Panc1 (cell line): ENCODE measurements at regions not wholly inside any gene's neighbourhood (a gene's known extent, or its start where the extent isn't known, plus 50 kb on each side); places are given as distances from the start of the nearest gene placed in this dataset.

Experiments used
- ATAC-seq: fragments of 200-7000 bp; cut with Tn5 transposase; 2 replicates; pipeline ENCODE4 v1.9.1; 2020; ENCODE audit warnings: mild to moderate bottlenecking, moderate library complexity
- BruUV-seq: library from RNA; stranded (reverse); fragments of 400-500 nt; replicated peaks from 2 replicates; lab custom pipeline; 2021; lab: Mats Ljungman, UMichigan
- CTCF ChIA-PET: fragments of 300-600 bp; sonication (Branson Sonifier 250); formaldehyde crosslinking; loops from one replicate; lab custom pipeline; 2022; ENCODE audit warnings: antibody characterized with exemption; lab: Charles Lee
- POLR2A ChIA-PET: fragments of 300-600 bp; sonication (Branson Sonifier 250); formaldehyde crosslinking; loops from one replicate; lab custom pipeline; 2022; ENCODE audit warnings: antibody characterized with exemption; lab: Charles Lee
- DNase-seq: peaks from one replicate; pipeline ENCODE4 v3.0.0-alpha.2; 2010; ENCODE audit warnings: low read depth, low spot score
- H3K27ac ChIP-seq: 2 replicates; pipeline ENCODE4 v1.5.1; 2011; ENCODE audit warnings: mild to moderate bottlenecking, low read length, inconsistent platforms
- H3K27me3 ChIP-seq: fragments of 200-500 bp; sonication (Bioruptor generic); 2 replicates; pipeline ENCODE4 v1.6.0; 2014; ENCODE audit warnings: low read length, inconsistent platforms; ENCODE audit not compliant: control insufficient read depth, insufficient read depth
- H3K36me3 ChIP-seq: fragments of 200-500 bp; sonication (Bioruptor generic); 2 replicates; pipeline ENCODE4 v1.5.1; 2014; ENCODE audit warnings: inconsistent platforms, mild to moderate bottlenecking, low read length, moderate library complexity; ENCODE audit not compliant: control insufficient read depth, insufficient read depth
- H3K4me1 ChIP-seq: 2 replicates; pipeline ENCODE4 v1.5.1; 2011; ENCODE audit warnings: inconsistent platforms, mild to moderate bottlenecking, low read length, moderate library complexity; ENCODE audit not compliant: control insufficient read depth, insufficient read depth
- H3K4me3 ChIP-seq, 2 experiments: 2 replicates each; pipeline ENCODE4 v1.5.1; 2011 to 2012; ENCODE audit warnings: low read depth in 2 of 2, low read length in 2 of 2, mild to moderate bottlenecking in 2 of 2, inconsistent platforms in 1 of 2, moderate library complexity in 1 of 2
- H3K9me3 ChIP-seq: fragments of 200-500 bp; sonication (Bioruptor generic); 2 replicates; pipeline ENCODE4 v1.5.1; 2014; ENCODE audit warnings: low read depth, mild to moderate bottlenecking, inconsistent platforms, low read length, moderate library complexity; ENCODE audit not compliant: control insufficient read depth, insufficient read depth
- CTCF ChIP-seq: fragments of 450-650 bp; IDR thresholded peaks from 2 replicates; pipeline ENCODE4 v1.5.1; 2017; ENCODE audit warnings: mild to moderate bottlenecking
- POLR2AphosphoS5 ChIP-seq: IDR thresholded peaks from 2 replicates; pipeline ENCODE4 v1.6.1; 2012; ENCODE audit warnings: mild to moderate bottlenecking, low read depth, low read length, moderate library complexity
- REST ChIP-seq, 2 experiments: IDR thresholded peaks; 2 replicates each; pipeline ENCODE4 v1.6.1; 2011 to 2012; ENCODE audit warnings: low read depth in 2 of 2, control low read depth in 1 of 2, low read length in 1 of 2, mild to moderate bottlenecking in 1 of 2, moderate library complexity in 1 of 2; ENCODE audit not compliant: insufficient read depth in 1 of 2
- SIN3A ChIP-seq: IDR thresholded peaks from 2 replicates; pipeline ENCODE4 v1.6.1; 2012; ENCODE audit warnings: low read depth, mild to moderate bottlenecking, low read length, moderate library complexity, borderline replicate concordance; ENCODE audit not compliant: insufficient read depth
- TCF7L2 ChIP-seq: IDR thresholded peaks from 2 replicates; pipeline ENCODE4 v1.6.1; 2011; ENCODE audit warnings: mild to moderate bottlenecking, low read depth, low read length, inconsistent platforms
- in situ Hi-C: cut with HindIII; loops from 2 replicates; pipeline ENCODE4 v1.10.0; 2016; ENCODE audit warnings: low sequenced_read_pairs, low pct_unique_long_range_greater_than_20kb
- intact Hi-C: fragments of 100-400 bp; cut with micrococcal nuclease; formaldehyde crosslinking; loops from one replicate; pipeline ENCODE4 v1.10.0; 2022; ENCODE audit not compliant: unreplicated experiment

GRCh38 chr6:159481897-159482296, 211.1 kb downstream of the SOD2 start:
- Histone ChIP-seq H3K36me3 (no peaks in the 10 kb centered on the region), H3K27me3 (peaks cover 7% of the 10 kb centered on the region), H3K4me3 (no peak overlapping the region), H3K27ac (no peak overlapping the region), H3K9me3 (0 out of 2 replicates have a peak, but pooled peaks cover 4% of the 10 kb centered on the region), H3K4me1 (no peaks in the 10 kb centered on the region)
- CTCF ChIA-PET: no interaction called here
- TF ChIP-seq POLR2AphosphoS5 (no peak), CTCF (no peak)
- no peak for ATAC-seq
- in situ Hi-C loops (no loop called here), intact Hi-C loops (no loop called here)
- DNase-seq: no peak
- BruUV-seq: no TSS peak
- POLR2A ChIA-PET: no interaction called here

GRCh38 chr6:159480471-159480870, 212.6 kb downstream of the SOD2 start:
- Histone ChIP-seq H3K27ac (no peak overlapping the region), H3K4me3 (no peak overlapping the region), H3K4me1 (no peaks in the 10 kb centered on the region), H3K27me3 (peaks cover 7% of the 10 kb centered on the region), H3K36me3 (no peaks in the 10 kb centered on the region), H3K9me3 (0 out of 2 replicates have a peak, but pooled peaks cover 4% of the 10 kb centered on the region)
- in situ Hi-C loops: no loop called here
- intact Hi-C loops: no loop called here
- ChIA-PET POLR2A (no interaction called here), CTCF (no interaction called here)
- DNase-seq (no peak), ATAC-seq (no peak)
- no peak for TF ChIP-seq POLR2AphosphoS5
- TF ChIP-seq CTCF: no peak
- no peak for TF ChIP-seq REST (IDR thresholded peaks at IDR 0.05; ENCODE audit: insufficient read depth in 1 of 2, low read depth in 2 of 2, low read length in 1 of 2)
- TF ChIP-seq TCF7L2: no peak
- no peak for TF ChIP-seq SIN3A
- no TSS peak for BruUV-seq

GRCh38 chr6:159479146-159479545, 213.9 kb downstream of the SOD2 start:
- in situ Hi-C loops (no loop called here), intact Hi-C loops (no loop called here)
- Histone ChIP-seq H3K36me3 (no peaks in the 10 kb centered on the region), H3K27ac (no peak overlapping the region), H3K9me3 (0 out of 2 replicates have a peak, but pooled peaks cover 4% of the 10 kb centered on the region), H3K4me1 (no peaks in the 10 kb centered on the region), H3K27me3 (peaks cover 7% of the 10 kb centered on the region), H3K4me3 (no peak overlapping the region)
- CTCF ChIA-PET: no interaction called here
- ATAC-seq: no peak
- BruUV-seq: no TSS peak
- TF ChIP-seq CTCF (no peak), POLR2AphosphoS5 (no peak), TCF7L2 (no peak), REST (IDR thresholded peaks at IDR 0.05; ENCODE audit: insufficient read depth in 1 of 2, low read depth in 2 of 2, low read length in 1 of 2) (no peak), SIN3A (no peak)
- DNase-seq: no peak
- POLR2A ChIA-PET: no interaction called here
